Spleen (tissue), 7 donors: ENCODE measurements at regions not wholly inside any gene's neighbourhood (a gene's known extent, or its start where the extent isn't known, plus 50 kb on each side); places are given as distances from the start of the nearest gene placed in this dataset.

Experiments used
- POLR2A ChIP-seq, 3 donors: fragments of 450-650 bp; IDR thresholded peaks; one replicate each; pipeline ENCODE4 v1.5.1; 2017; ENCODE audit warnings: antibody characterized with exemption in 3 of 3, mild to moderate bottlenecking in 1 of 3
- POLR2AphosphoS5 ChIP-seq, 3 donors: sonication (generic); formaldehyde crosslinking; IDR thresholded peaks; one replicate each; pipeline ENCODE4 v1.5.1; 2017; ENCODE audit warnings: antibody characterized with exemption in 3 of 3
- TF ChIP-seq, protein P1 (sequence below), 11 experiments: fragments of 200-600 bp in 7 of 11; fragments of 450-650 bp in 4 of 11; sonication (generic) in 4 of 11; IDR thresholded peaks in 8 of 11; conservative IDR thresholded peaks in 3 of 11; 1 replicate in 7 of 11; 2 replicates in 4 of 11; pipeline versions ENCODE4 v1.4.0 to v1.8.0; 2016 to 2021; ENCODE audit warnings: antibody characterized with exemption in 11 of 11, inconsistent platforms in 4 of 11, mild to moderate bottlenecking in 1 of 11
- donor health status: DM: no; HTN: no; CAD: no; lungs with moderate emphysema.
- donor health status: DM: no; HTN: no; CAD: no.
- donor health status: DM: no; HTN: no; CAD: no.

- no peak for TF ChIP-seq POLR2A (IDR thresholded peaks at IDR 0.05)
- TF ChIP-seq, protein P1, sequence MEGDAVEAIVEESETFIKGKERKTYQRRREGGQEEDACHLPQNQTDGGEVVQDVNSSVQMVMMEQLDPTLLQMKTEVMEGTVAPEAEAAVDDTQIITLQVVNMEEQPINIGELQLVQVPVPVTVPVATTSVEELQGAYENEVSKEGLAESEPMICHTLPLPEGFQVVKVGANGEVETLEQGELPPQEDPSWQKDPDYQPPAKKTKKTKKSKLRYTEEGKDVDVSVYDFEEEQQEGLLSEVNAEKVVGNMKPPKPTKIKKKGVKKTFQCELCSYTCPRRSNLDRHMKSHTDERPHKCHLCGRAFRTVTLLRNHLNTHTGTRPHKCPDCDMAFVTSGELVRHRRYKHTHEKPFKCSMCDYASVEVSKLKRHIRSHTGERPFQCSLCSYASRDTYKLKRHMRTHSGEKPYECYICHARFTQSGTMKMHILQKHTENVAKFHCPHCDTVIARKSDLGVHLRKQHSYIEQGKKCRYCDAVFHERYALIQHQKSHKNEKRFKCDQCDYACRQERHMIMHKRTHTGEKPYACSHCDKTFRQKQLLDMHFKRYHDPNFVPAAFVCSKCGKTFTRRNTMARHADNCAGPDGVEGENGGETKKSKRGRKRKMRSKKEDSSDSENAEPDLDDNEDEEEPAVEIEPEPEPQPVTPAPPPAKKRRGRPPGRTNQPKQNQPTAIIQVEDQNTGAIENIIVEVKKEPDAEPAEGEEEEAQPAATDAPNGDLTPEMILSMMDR (IDR thresholded peaks at IDR 0.05 in 8 of 11, conservative IDR thresholded peaks at IDR 0.05 in 3 of 11) = no peak
- TF ChIP-seq POLR2AphosphoS5 (IDR thresholded peaks at IDR 0.05) = no peak
Measured at GRCh38 chr10:128468462-128468861, 342.2 kb upstream of the MKI67 start.
